B cell (primary cell): ENCODE measurements at regions not wholly inside any gene's neighbourhood (a gene's known extent, or its start where the extent isn't known, plus 50 kb on each side); places are given as distances from the start of the nearest gene placed in this dataset.

ENCODE experiments used
- ATAC-seq: fragments of 200-7000 bp; cut with Tn5 transposase; one replicate; pipeline ENCODE4 v1.10.0; 2021; ENCODE audit warnings: low read depth, mild to moderate bottlenecking, moderate number of reproducible peaks, moderate library complexity
- CTCF ChIA-PET: fragments of 350-600 bp; sonication (Branson Sonifier 250); formaldehyde crosslinking; loops from one replicate; lab custom pipeline; 2021; ENCODE audit warnings: antibody characterized with exemption, inconsistent platforms; lab: Charles Lee
- POLR2A ChIA-PET: fragments of 350-600 bp; sonication (Branson Sonifier 250); formaldehyde crosslinking; loops from one replicate; lab custom pipeline; 2021; ENCODE audit warnings: antibody characterized with exemption; lab: Charles Lee
- DNase-seq: peaks from one replicate; pipeline ENCODE4 v3.0.0; 2013
- H2AFZ ChIP-seq: 2 replicates; pipeline ENCODE4 v1.6.1; 2012; ENCODE audit warnings: mild to moderate bottlenecking, low read depth, low read length; ENCODE audit not compliant: insufficient read depth, poor library complexity, severe bottlenecking
- H3K27ac ChIP-seq, 2 donors: 1 replicate in 1 of 2; 2 replicates in 1 of 2; pipeline ENCODE4 v1.5.1; 2012 to 2013; ENCODE audit warnings: low read length in 2 of 2, mild to moderate bottlenecking in 2 of 2, moderate library complexity in 1 of 2
- H3K27me3 ChIP-seq, 4 experiments: fragments of 200-600 bp in 1 of 4; sonication (generic) in 1 of 4; replicated peaks in 1 of 4; 1 replicate in 2 of 4; 2 replicates in 2 of 4; pipeline versions ENCODE4 v1.6.1 to v1.7.0; 2013 to 2016; ENCODE audit warnings: low read length in 3 of 4, mild to moderate bottlenecking in 2 of 4, mixed read lengths in 1 of 4, moderate library complexity in 1 of 4; ENCODE audit not compliant: insufficient read depth in 4 of 4, control insufficient read depth in 3 of 4; ENCODE audit errors: control extremely low read depth in 1 of 4
- H3K36me3 ChIP-seq, 2 experiments: replicated peaks in 1 of 2; 1 replicate in 1 of 2; 2 replicates in 1 of 2; pipeline versions ENCODE4 v1.6.1 to v1.7.1; 2013; ENCODE audit warnings: low read length in 1 of 2; ENCODE audit not compliant: insufficient read depth in 2 of 2, control insufficient read depth in 1 of 2; ENCODE audit errors: control extremely low read depth in 1 of 2, extremely low read depth in 1 of 2
- H3K4me1 ChIP-seq, 2 donors: fragments of 200-600 bp in 1 of 2; sonication (generic) in 1 of 2; 1 replicate in 1 of 2; 2 replicates in 1 of 2; pipeline versions ENCODE4 v1.5.1 to v1.6.1; 2013 to 2017; ENCODE audit warnings: low read length in 2 of 2; ENCODE audit not compliant: control insufficient read depth in 2 of 2, insufficient read depth in 2 of 2
- H3K4me2 ChIP-seq: replicated peaks from 2 replicates; pipeline ENCODE3; 2012; ENCODE audit warnings: mild to moderate bottlenecking, low read depth, low read length; ENCODE audit not compliant: poor library complexity, severe bottlenecking
- H3K4me3 ChIP-seq, 5 experiments: fragments of 200-600 bp in 1 of 5; sonication (generic) in 1 of 5; 1 replicate in 3 of 5; 2 replicates in 2 of 5; pipeline versions ENCODE4 v1.5.1 to v1.7.0; 2011 to 2016; ENCODE audit warnings: low read length in 4 of 5, mild to moderate bottlenecking in 4 of 5, low read depth in 2 of 5, control low read depth in 1 of 5, moderate library complexity in 1 of 5; ENCODE audit not compliant: insufficient read depth in 1 of 5; ENCODE audit errors: control extremely low read depth in 1 of 5, extremely low read depth in 1 of 5
- H3K79me2 ChIP-seq: fragments of 200-600 bp; sonication (generic); one replicate; pipeline ENCODE4 v1.6.0; 2016; ENCODE audit warnings: low read length; ENCODE audit not compliant: control insufficient read depth, insufficient read depth
- H3K9ac ChIP-seq: fragments of 200-600 bp; sonication (generic); 2 replicates; pipeline ENCODE4 v1.6.1; 2017; ENCODE audit warnings: mild to moderate bottlenecking, low read length, moderate library complexity
- H3K9me3 ChIP-seq, 3 donors: one replicate each; pipeline versions ENCODE4 v1.6.1 to v1.7.1; 2013; ENCODE audit warnings: low read length in 2 of 3; ENCODE audit not compliant: control insufficient read depth in 2 of 3, insufficient read depth in 1 of 3; ENCODE audit errors: control extremely low read depth in 1 of 3
- H4K20me1 ChIP-seq: 2 replicates; pipeline ENCODE4 v1.6.0; 2012; ENCODE audit warnings: mild to moderate bottlenecking, low read length; ENCODE audit not compliant: insufficient read depth, control insufficient read depth, poor library complexity, severe bottlenecking
- H3K27ac Mint-ChIP-seq: one replicate; pipeline ENCODE4 v1.8.0; 2021; ENCODE audit warnings: mixed read lengths
- H3K27me3 Mint-ChIP-seq: one replicate; pipeline ENCODE4 v1.8.0; 2021; ENCODE audit warnings: mixed read lengths
- H3K4me1 Mint-ChIP-seq: one replicate; pipeline ENCODE4 v1.8.0; 2021; ENCODE audit warnings: mixed read lengths
- H3K4me3 Mint-ChIP-seq: one replicate; pipeline ENCODE4 v1.8.0; 2021; ENCODE audit warnings: mixed read lengths
- H3K9me3 Mint-ChIP-seq: one replicate; pipeline ENCODE4 v1.8.0; 2022; ENCODE audit warnings: mixed read lengths; ENCODE audit not compliant: insufficient read depth
- EZH2 ChIP-seq: IDR thresholded peaks from 2 replicates; pipeline ENCODE4 v1.6.1; 2012; ENCODE audit warnings: borderline replicate concordance, low read depth, mild to moderate bottlenecking, moderate library complexity, low read length; ENCODE audit not compliant: insufficient read depth, poor library complexity, severe bottlenecking
- WGBS: methylation state at CpG from one replicate; pipeline ENCODE4 v1.1.5; 2013; ENCODE audit warnings: missing lambda C conversion rate; ENCODE audit not compliant: insufficient coverage; 5-methylcytosine and 5-hydroxymethylcytosine counted together
- intact Hi-C: fragments of 100-400 bp; cut with micrococcal nuclease; formaldehyde crosslinking; loops from one replicate; pipeline ENCODE4 v1.10.0; 2022
- TF ChIP-seq, protein P1 (sequence below): fragments of 200-600 bp; IDR thresholded peaks from one replicate; pipeline ENCODE4 v1.8.0; 2022; ENCODE audit warnings: antibody characterized with exemption, mild to moderate bottlenecking

DNA sequence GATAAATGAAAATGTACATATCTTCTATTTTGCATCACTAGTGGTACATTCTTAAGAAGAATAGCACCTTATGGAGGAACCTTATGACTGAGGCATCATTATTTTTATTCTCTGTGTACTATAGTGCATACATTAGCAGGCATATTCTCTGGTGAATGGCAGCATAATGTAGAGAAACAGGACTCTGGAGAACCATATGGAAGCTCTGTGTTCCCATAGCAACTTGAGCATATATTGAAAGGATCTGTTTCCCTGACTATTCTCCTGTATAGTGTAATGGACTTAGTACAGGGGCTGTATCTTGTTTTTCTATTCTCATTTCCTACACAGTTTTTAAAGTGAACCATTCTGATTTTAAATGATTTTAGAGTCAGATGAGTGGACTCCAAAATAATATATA is 128.4 kb upstream of the SMIM30 start:
- Histone ChIP-seq H3K4me2 (no peak overlapping the region), H3K27ac (no peak overlapping the region), H4K20me1 (no peaks in the 10 kb centered on the region), H3K9me3 (no peaks in the 10 kb centered on the region), H3K4me3 (no peak overlapping the region), H3K27me3 (no peaks in the 10 kb centered on the region), H3K79me2 (no peaks in the 10 kb centered on the region), H3K9ac (no peak overlapping the region), H3K4me1 (no peaks in the 10 kb centered on the region), H3K36me3 (no peaks in the 10 kb centered on the region), H2AFZ (no peak overlapping the region)
- H3K4me1 Mint-ChIP-seq: no peaks in the 10 kb centered on the region
- ChIA-PET POLR2A (no interaction called here), CTCF (no interaction called here)
- intact Hi-C loops: no loop called here
- H3K9me3 Mint-ChIP-seq: peaks cover 3% of the 10 kb centered on the region
- no peak for DNase-seq
- TF ChIP-seq, protein P1, sequence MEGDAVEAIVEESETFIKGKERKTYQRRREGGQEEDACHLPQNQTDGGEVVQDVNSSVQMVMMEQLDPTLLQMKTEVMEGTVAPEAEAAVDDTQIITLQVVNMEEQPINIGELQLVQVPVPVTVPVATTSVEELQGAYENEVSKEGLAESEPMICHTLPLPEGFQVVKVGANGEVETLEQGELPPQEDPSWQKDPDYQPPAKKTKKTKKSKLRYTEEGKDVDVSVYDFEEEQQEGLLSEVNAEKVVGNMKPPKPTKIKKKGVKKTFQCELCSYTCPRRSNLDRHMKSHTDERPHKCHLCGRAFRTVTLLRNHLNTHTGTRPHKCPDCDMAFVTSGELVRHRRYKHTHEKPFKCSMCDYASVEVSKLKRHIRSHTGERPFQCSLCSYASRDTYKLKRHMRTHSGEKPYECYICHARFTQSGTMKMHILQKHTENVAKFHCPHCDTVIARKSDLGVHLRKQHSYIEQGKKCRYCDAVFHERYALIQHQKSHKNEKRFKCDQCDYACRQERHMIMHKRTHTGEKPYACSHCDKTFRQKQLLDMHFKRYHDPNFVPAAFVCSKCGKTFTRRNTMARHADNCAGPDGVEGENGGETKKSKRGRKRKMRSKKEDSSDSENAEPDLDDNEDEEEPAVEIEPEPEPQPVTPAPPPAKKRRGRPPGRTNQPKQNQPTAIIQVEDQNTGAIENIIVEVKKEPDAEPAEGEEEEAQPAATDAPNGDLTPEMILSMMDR: no peak
- TF ChIP-seq EZH2: no peak
- no peak for ATAC-seq
- no peaks in the 10 kb centered on the region for H3K27me3 Mint-ChIP-seq
- H3K4me3 Mint-ChIP-seq: no peak overlapping the region
- H3K27ac Mint-ChIP-seq: no peak overlapping the region

DNA sequence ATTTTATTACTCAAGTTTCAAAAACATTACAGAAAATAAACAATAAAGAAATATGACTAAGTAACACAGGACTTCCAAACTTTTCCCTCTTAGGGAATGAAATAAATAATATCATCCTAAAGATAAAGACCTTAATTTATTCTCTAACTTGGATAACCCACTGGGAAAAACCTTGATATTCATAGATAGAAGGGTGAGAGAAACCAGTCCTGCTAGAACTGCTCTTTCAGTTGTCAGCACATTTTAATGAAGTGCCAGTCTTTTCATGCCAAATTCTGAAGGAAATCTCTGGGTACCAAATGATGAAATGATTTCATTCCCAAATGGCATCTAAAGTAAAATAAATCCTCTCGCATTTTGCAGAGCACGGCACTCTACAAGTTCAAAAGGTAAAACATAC is 114.5 kb upstream of the SMIM30 start:
- no peak overlapping the region for H3K4me2 ChIP-seq
- no peak for TF ChIP-seq EZH2
- TF ChIP-seq, protein P1: no peak
- DNase-seq (no peak), ATAC-seq (no peak)
- H3K9me3 ChIP-seq: no peaks in the 10 kb centered on the region
- Mint-ChIP-seq H3K27ac (no peak overlapping the region), H3K9me3 (peaks cover 2% of the 10 kb centered on the region), H3K4me3 (no peak overlapping the region), H3K27me3 (no peaks in the 10 kb centered on the region), H3K4me1 (no peaks in the 10 kb centered on the region)
- H3K79me2 ChIP-seq: no peaks in the 10 kb centered on the region
- no peaks in the 10 kb centered on the region for H4K20me1 ChIP-seq
- no peak overlapping the region for H3K27ac ChIP-seq
- H3K4me3 ChIP-seq: no peak overlapping the region
- no CpG with 5 or more reads among the region's 2 CpGs for WGBS
- ChIA-PET POLR2A (no interaction called here), CTCF (no interaction called here)
- intact Hi-C loops: no loop called here
- H3K36me3 ChIP-seq: no peaks in the 10 kb centered on the region
- H3K4me1 ChIP-seq: no peaks in the 10 kb centered on the region
- no peaks in the 10 kb centered on the region for H3K27me3 ChIP-seq
- no peak overlapping the region for H2AFZ ChIP-seq
- H3K9ac ChIP-seq: no peak overlapping the region
